ENCODE measurements at regions not wholly inside any gene's neighbourhood (a gene's known extent, or its start where the extent isn't known, plus 50 kb on each side); places are given as distances from the start of the nearest gene placed in this dataset.
"Not testable (repeated sequence)": the region's sequence is repeated elsewhere in the genome, so short reads cannot be mapped to it uniquely, and the experiment has no call there.

DNA sequence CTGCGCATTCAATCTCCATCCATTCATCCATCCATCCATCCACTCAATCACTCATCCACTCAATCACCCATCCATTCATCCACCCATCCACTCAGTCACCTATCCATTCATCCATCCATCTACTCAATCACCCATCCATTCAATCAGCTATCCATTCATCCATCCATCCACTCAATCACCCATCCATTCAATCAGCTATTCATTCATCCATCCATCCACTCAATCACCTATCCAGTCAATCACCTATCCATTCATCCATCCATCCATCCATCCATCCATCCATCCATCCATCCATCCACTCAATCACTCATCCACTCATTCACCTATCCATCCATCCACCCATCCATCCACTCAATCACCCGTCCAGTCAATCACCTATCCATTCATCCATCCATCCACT is 115.4 kb upstream of the ZBTB40 start:
- TF ChIP-seq POLR2A, CTCF (IDR thresholded peaks at IDR 0.05): not testable (repeated sequence)
